ENCODE measurements at regions not wholly inside any gene's neighbourhood (a gene's known extent, or its start where the extent isn't known, plus 50 kb on each side); places are given as distances from the start of the nearest gene placed in this dataset.

- H3K36me3 Mint-ChIP-seq = no peaks in the 10 kb centered on the region
- no peak overlapping the region for H3K27ac ChIP-seq (ENCODE audit: low read depth, low read length)
- no peaks in the 10 kb centered on the region for H3K4me1 ChIP-seq (ENCODE audit: insufficient read depth, low read length)
- CTCF ChIA-PET = interaction anchor here (1.7 kb wide), 1 partner anchor 8 kb away, joined by 3 read pairs; no protein-coding TSS in a partner anchor
- H3K36me3 ChIP-seq (ENCODE audit: insufficient read depth, low read length) = no peaks in the 10 kb centered on the region
- no peak overlapping the region for H3K4me3 ChIP-seq (ENCODE audit: low read length)
- H3K9me3 Mint-ChIP-seq = no peaks in the 10 kb centered on the region
- H3K27me3 ChIP-seq (ENCODE audit: insufficient read depth, low read length, poor library complexity, severe bottlenecking) = no peaks in the 10 kb centered on the region
- no peak overlapping the region for H3K27ac Mint-ChIP-seq
- POLR2A ChIA-PET = no interaction called here
- H3K27me3 Mint-ChIP-seq = peaks cover 11 to 23% of the 10 kb centered on the region in 2 donors
- H3K9me3 ChIP-seq (ENCODE audit: low read length) = no peaks in the 10 kb centered on the region
- peaks cover 3 to 11% (median 4%) of the 10 kb centered on the region in 3 donors for H3K4me1 Mint-ChIP-seq
- no peak overlapping the region for H3K4me3 Mint-ChIP-seq
- no peak for DNase-seq
These were observed 66.8 kb downstream of the PPP1R3C start for GRCh38 chr10:91566115-91566514.

GRCh38 chr10:91565226-91565625 lies 67.6 kb downstream of the PPP1R3C start:
- no peak for DNase-seq
- H3K9me3 ChIP-seq (ENCODE audit: low read length) = no peaks in the 10 kb centered on the region
- CTCF ChIA-PET = interaction anchor here (1.7 kb wide), 1 partner anchor 9 kb away, joined by 3 read pairs; no protein-coding TSS in a partner anchor
- no peaks in the 10 kb centered on the region for H3K9me3 Mint-ChIP-seq
- POLR2A ChIA-PET = no interaction called here
- no peak overlapping the region for H3K27ac ChIP-seq (ENCODE audit: low read depth, low read length)
- H3K4me1 ChIP-seq (ENCODE audit: insufficient read depth, low read length) = no peaks in the 10 kb centered on the region
- no peaks in the 10 kb centered on the region for H3K27me3 ChIP-seq (ENCODE audit: insufficient read depth, low read length, poor library complexity, severe bottlenecking)
- no peak overlapping the region for H3K4me3 ChIP-seq (ENCODE audit: low read length)
- peaks cover 13 to 32% of the 10 kb centered on the region in 2 donors for H3K27me3 Mint-ChIP-seq
- no peaks in the 10 kb centered on the region for H3K36me3 Mint-ChIP-seq
- H3K27ac Mint-ChIP-seq = no peak overlapping the region
- no peak overlapping the region for H3K4me3 Mint-ChIP-seq
- H3K36me3 ChIP-seq (ENCODE audit: insufficient read depth, low read length) = no peaks in the 10 kb centered on the region
- H3K4me1 Mint-ChIP-seq = peaks cover 3 to 11% (median 4%) of the 10 kb centered on the region in 3 donors

GRCh38 chr10:91564508-91564907 lies 68.4 kb downstream of the PPP1R3C start:
- Histone ChIP-seq H3K27ac (ENCODE audit: low read depth, low read length) (no peak overlapping the region), H3K4me1 (ENCODE audit: insufficient read depth, low read length) (no peaks in the 10 kb centered on the region), H3K4me3 (ENCODE audit: low read length) (no peak overlapping the region), H3K9me3 (ENCODE audit: low read length) (no peaks in the 10 kb centered on the region), H3K36me3 (ENCODE audit: insufficient read depth, low read length) (no peaks in the 10 kb centered on the region), H3K27me3 (ENCODE audit: insufficient read depth, low read length, poor library complexity, severe bottlenecking) (no peaks in the 10 kb centered on the region)
- no peak for DNase-seq
- Mint-ChIP-seq H3K27me3 (peaks cover 13 to 37% of the 10 kb centered on the region in 2 donors), H3K36me3 (no peaks in the 10 kb centered on the region), H3K9me3 (no peaks in the 10 kb centered on the region), H3K4me3 (no peak overlapping the region), H3K4me1 (peaks cover 3 to 10% (median 4%) of the 10 kb centered on the region in 3 donors), H3K27ac (no peak overlapping the region)
- POLR2A ChIA-PET = no interaction called here
- CTCF ChIA-PET = no interaction called here
